Endometrium (tissue), 2 donors: ENCODE measurements at regions not wholly inside any gene's neighbourhood (a gene's known extent, or its start where the extent isn't known, plus 50 kb on each side); places are given as distances from the start of the nearest gene placed in this dataset.
"Not testable (repeated sequence)": the region's sequence is repeated elsewhere in the genome, so short reads cannot be mapped to it uniquely, and the experiment has no call there.

Source experiments
- FAIRE-seq: peaks from 2 replicates; lab custom pipeline; 2012; peaks lifted over from hg19 to GRCh38; lab: Jason Lieb, UNC
- donor health status: control.
- donor health status: control.

GRCh38 chr10:4437791-4438190, 388.2 kb upstream of the AKR1E2 start:
- peak; percentile 8 for FAIRE-seq

- no peak for FAIRE-seq
Measured at GRCh38 chr10:4437061-4437460, 388.9 kb upstream of the AKR1E2 start.

GRCh38 chr10:4436103-4436502, 389.9 kb upstream of the AKR1E2 start:
- no peak for FAIRE-seq

- peak; percentile 99 for FAIRE-seq
Measured at GRCh38 chr10:4434516-4435071, 391.4 kb upstream of the AKR1E2 start.

GRCh38 chr10:4434105-4434504, 391.9 kb upstream of the AKR1E2 start:
- no peak for FAIRE-seq

- FAIRE-seq: no peak
Measured at GRCh38 chr10:4431114-4431863, 394.7 kb upstream of the AKR1E2 start.

GRCh38 chr10:4429571-4429970, 396.4 kb upstream of the AKR1E2 start:
- FAIRE-seq: no peak

GRCh38 chr10:4427532-4427931, 398.5 kb upstream of the AKR1E2 start:
- FAIRE-seq: peak; percentile 55

- no peak for FAIRE-seq
Measured at GRCh38 chr10:4426866-4427265, 399.1 kb upstream of the AKR1E2 start.

GRCh38 chr10:4409319-4409718, 416.7 kb upstream of the AKR1E2 start:
- FAIRE-seq: no peak

GRCh38 chr10:4407783-4408182, 418.2 kb upstream of the AKR1E2 start:
- no peak for FAIRE-seq

GRCh38 chr10:4405828-4406227, 420.2 kb upstream of the AKR1E2 start:
- FAIRE-seq: no peak

GRCh38 chr10:4403638-4404252, 422.3 kb upstream of the AKR1E2 start:
- FAIRE-seq: no peak

GRCh38 chr10:4401080-4401479, 424.9 kb upstream of the AKR1E2 start:
- not testable (repeated sequence) for FAIRE-seq

GRCh38 chr10:4399556-4399955, 426.5 kb upstream of the AKR1E2 start:
- FAIRE-seq: no peak

GRCh38 chr10:4398602-4399001, 427.4 kb upstream of the AKR1E2 start:
- FAIRE-seq: no peak

GRCh38 chr10:4397337-4397736, 428.7 kb upstream of the AKR1E2 start:
- no peak for FAIRE-seq

GRCh38 chr10:4396401-4397283, 429.4 kb upstream of the AKR1E2 start:
- no peak for FAIRE-seq

- FAIRE-seq: no peak
Measured at GRCh38 chr10:4395731-4396130, 430.3 kb upstream of the AKR1E2 start.

GRCh38 chr10:4394455-4394854, 431.6 kb upstream of the AKR1E2 start:
- not testable (repeated sequence) for FAIRE-seq

GRCh38 chr10:4391683-4392082, 434.3 kb upstream of the AKR1E2 start:
- no peak for FAIRE-seq

- FAIRE-seq: no peak
Measured at GRCh38 chr10:4390219-4390618, 435.8 kb upstream of the AKR1E2 start.
